CD14-positive monocyte (primary cell): ENCODE measurements at regions not wholly inside any gene's neighbourhood (a gene's known extent, or its start where the extent isn't known, plus 50 kb on each side); places are given as distances from the start of the nearest gene placed in this dataset.

ENCODE experiments used
- DNase-seq, 3 donors: peaks; one replicate each; pipeline ENCODE4 v3.0.0-alpha.2; 2011 to 2022
- H2AFZ ChIP-seq: 2 replicates; pipeline ENCODE4 v1.6.0; 2012; ENCODE audit warnings: mild to moderate bottlenecking, low read depth, low read length, inconsistent platforms; ENCODE audit not compliant: insufficient read depth, poor library complexity, severe bottlenecking
- H3K27ac ChIP-seq, 2 donors: 1 replicate in 1 of 2; 2 replicates in 1 of 2; pipeline ENCODE4 v1.5.1; 2012 to 2013; ENCODE audit warnings: low read length in 2 of 2, control low read depth in 1 of 2, inconsistent platforms in 1 of 2, low read depth in 1 of 2, mild to moderate bottlenecking in 1 of 2
- H3K27me3 ChIP-seq, 2 donors: one replicate each; pipeline versions ENCODE4 v1.6.0 to v1.6.1; 2011 to 2013; ENCODE audit warnings: low read length in 2 of 2; ENCODE audit not compliant: control insufficient read depth in 2 of 2, insufficient read depth in 2 of 2
- H3K36me3 ChIP-seq, 2 donors: replicated peaks in 1 of 2; 1 replicate in 1 of 2; 2 replicates in 1 of 2; pipeline versions ENCODE4 v1.5.1 to v1.6.1; 2012 to 2013; ENCODE audit warnings: low read length in 2 of 2, control low read depth in 1 of 2, inconsistent platforms in 1 of 2, mild to moderate bottlenecking in 1 of 2; ENCODE audit not compliant: insufficient read depth in 2 of 2, control insufficient read depth in 1 of 2
- H3K4me1 ChIP-seq, 2 donors: 1 replicate in 1 of 2; 2 replicates in 1 of 2; pipeline versions ENCODE4 v1.5.1 to v1.6.1; 2012 to 2013; ENCODE audit warnings: low read length in 2 of 2, control low read depth in 1 of 2, inconsistent platforms in 1 of 2, mild to moderate bottlenecking in 1 of 2, moderate library complexity in 1 of 2; ENCODE audit not compliant: insufficient read depth in 2 of 2, control insufficient read depth in 1 of 2
- H3K4me2 ChIP-seq: replicated peaks from 2 replicates; pipeline ENCODE3; 2012; ENCODE audit warnings: low read length, moderate library complexity, mild to moderate bottlenecking; ENCODE audit not compliant: poor library complexity, severe bottlenecking; ENCODE audit errors: extremely low read depth
- H3K4me3 ChIP-seq, 3 experiments: fragments of 200-600 bp in 1 of 3; sonication (generic) in 1 of 3; replicated peaks in 1 of 3; 1 replicate in 2 of 3; 2 replicates in 1 of 3; pipeline ENCODE4 v1.5.1; 2011 to 2013; ENCODE audit warnings: low read length in 3 of 3, mild to moderate bottlenecking in 3 of 3, control low read depth in 2 of 3, low read depth in 2 of 3, inconsistent platforms in 1 of 3, moderate library complexity in 1 of 3
- H3K79me2 ChIP-seq: 2 replicates; pipeline ENCODE4 v1.6.0; 2012; ENCODE audit warnings: mild to moderate bottlenecking, control low read depth, inconsistent platforms, low read length, moderate library complexity; ENCODE audit not compliant: insufficient read depth
- H3K9ac ChIP-seq: 2 replicates; pipeline ENCODE4 v1.6.0; 2017; ENCODE audit warnings: low read length, mild to moderate bottlenecking; ENCODE audit not compliant: insufficient read depth, poor library complexity, severe bottlenecking
- H3K9me3 ChIP-seq, 2 donors: replicated peaks in 1 of 2; 1 replicate in 1 of 2; 2 replicates in 1 of 2; pipeline versions ENCODE4 v1.5.1 to v1.6.1; 2012 to 2013; ENCODE audit warnings: low read length in 2 of 2, control low read depth in 1 of 2; ENCODE audit not compliant: control insufficient read depth in 1 of 2, insufficient read depth in 1 of 2
- H4K20me1 ChIP-seq: 2 replicates; pipeline ENCODE4 v1.6.0; 2012; ENCODE audit warnings: mild to moderate bottlenecking, low read length, control low read depth, moderate library complexity; ENCODE audit not compliant: insufficient read depth
- H3K27ac Mint-ChIP-seq, 7 donors: one replicate each; pipeline ENCODE4 v1.8.0; 2020; ENCODE audit warnings: mild to moderate bottlenecking in 7 of 7, mixed read lengths in 7 of 7, moderate library complexity in 6 of 7, inconsistent platforms in 2 of 7
- H3K27me3 Mint-ChIP-seq, 3 donors: one replicate each; pipeline ENCODE4 v1.8.0; 2021 to 2022; ENCODE audit warnings: low read depth in 3 of 3, mild to moderate bottlenecking in 3 of 3, mixed read lengths in 3 of 3, moderate library complexity in 3 of 3, inconsistent platforms in 1 of 3
- H3K36me3 Mint-ChIP-seq, 2 donors: one replicate each; pipeline ENCODE4 v1.8.0; 2020; ENCODE audit warnings: mixed read lengths in 2 of 2, inconsistent platforms in 1 of 2, mild to moderate bottlenecking in 1 of 2
- H3K4me1 Mint-ChIP-seq: one replicate; pipeline ENCODE4 v1.8.0; 2020; ENCODE audit warnings: mild to moderate bottlenecking, mixed read lengths
- H3K4me3 Mint-ChIP-seq, 2 donors: one replicate each; pipeline ENCODE4 v1.8.0; 2020; ENCODE audit warnings: mild to moderate bottlenecking in 2 of 2, mixed read lengths in 2 of 2, moderate library complexity in 1 of 2
- H3K9me3 Mint-ChIP-seq, 7 donors: one replicate each; pipeline ENCODE4 v1.8.0; 2020 to 2022; ENCODE audit warnings: mixed read lengths in 7 of 7, mild to moderate bottlenecking in 6 of 7, moderate library complexity in 6 of 7, inconsistent platforms in 2 of 7
- whole genome bisulfite sequencing: methylation state at CpG from one replicate; pipeline ENCODE4 v1.1.5; 2013; ENCODE audit warnings: missing lambda C conversion rate; ENCODE audit not compliant: insufficient coverage; 5-methylcytosine and 5-hydroxymethylcytosine counted together
- intact Hi-C, 2 donors: fragments of 100-400 bp; cut with micrococcal nuclease; formaldehyde crosslinking; loops; one replicate each; pipeline versions ENCODE4 v1.15.0 to v1.15.1; 2023
- TF ChIP-seq, protein P1 (sequence below): fragments of 200-600 bp; IDR thresholded peaks from one replicate; pipeline ENCODE4 v1.8.0; 2022; ENCODE audit warnings: antibody characterized with exemption, mild to moderate bottlenecking

- Mint-ChIP-seq H3K4me3 (no peak overlapping the region), H3K4me1 (peaks cover 5% of the 10 kb centered on the region)
These were observed 774.3 kb downstream of the TUSC7 start for GRCh38 chr3:117483839-117484238.

GRCh38 chr3:117485841-117486240, 776.3 kb downstream of the TUSC7 start:
- intact Hi-C loops, result no loop called here
- H3K4me2 ChIP-seq, result no peak overlapping the region
- no peaks in the 10 kb centered on the region for H3K36me3 ChIP-seq
- no peak overlapping the region for H3K27ac ChIP-seq
- Mint-ChIP-seq H3K4me3 (no peak overlapping the region), H3K27me3 (peaks cover 0 to 2% (median 0%) of the 10 kb centered on the region in 3 donors), H3K27ac (no peak overlapping the region), H3K4me1 (peaks cover 10% of the 10 kb centered on the region), H3K9me3 (peaks cover 7 to 12% (median 7%) of the 10 kb centered on the region in 7 donors), H3K36me3 (no peaks in the 10 kb centered on the region)
- no peak overlapping the region for H3K4me3 ChIP-seq
- DNase-seq, result no peak
- H3K79me2 ChIP-seq, result no peaks in the 10 kb centered on the region
- TF ChIP-seq, protein P1, sequence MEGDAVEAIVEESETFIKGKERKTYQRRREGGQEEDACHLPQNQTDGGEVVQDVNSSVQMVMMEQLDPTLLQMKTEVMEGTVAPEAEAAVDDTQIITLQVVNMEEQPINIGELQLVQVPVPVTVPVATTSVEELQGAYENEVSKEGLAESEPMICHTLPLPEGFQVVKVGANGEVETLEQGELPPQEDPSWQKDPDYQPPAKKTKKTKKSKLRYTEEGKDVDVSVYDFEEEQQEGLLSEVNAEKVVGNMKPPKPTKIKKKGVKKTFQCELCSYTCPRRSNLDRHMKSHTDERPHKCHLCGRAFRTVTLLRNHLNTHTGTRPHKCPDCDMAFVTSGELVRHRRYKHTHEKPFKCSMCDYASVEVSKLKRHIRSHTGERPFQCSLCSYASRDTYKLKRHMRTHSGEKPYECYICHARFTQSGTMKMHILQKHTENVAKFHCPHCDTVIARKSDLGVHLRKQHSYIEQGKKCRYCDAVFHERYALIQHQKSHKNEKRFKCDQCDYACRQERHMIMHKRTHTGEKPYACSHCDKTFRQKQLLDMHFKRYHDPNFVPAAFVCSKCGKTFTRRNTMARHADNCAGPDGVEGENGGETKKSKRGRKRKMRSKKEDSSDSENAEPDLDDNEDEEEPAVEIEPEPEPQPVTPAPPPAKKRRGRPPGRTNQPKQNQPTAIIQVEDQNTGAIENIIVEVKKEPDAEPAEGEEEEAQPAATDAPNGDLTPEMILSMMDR, result no peak
- no peaks in the 10 kb centered on the region for H3K27me3 ChIP-seq
- no peaks in the 10 kb centered on the region for H3K4me1 ChIP-seq
- H4K20me1 ChIP-seq, result no peaks in the 10 kb centered on the region
- H3K9ac ChIP-seq, result no peak overlapping the region
- H2AFZ ChIP-seq, result no peak overlapping the region
- peaks cover 5 to 8% of the 10 kb centered on the region in 2 donors for H3K9me3 ChIP-seq

More at GRCh38 chr3:117483839-117484238, 774.3 kb downstream of the TUSC7 start:
- Histone ChIP-seq H3K4me1 (no peaks in the 10 kb centered on the region), H3K9ac (no peak overlapping the region), H2AFZ (no peak overlapping the region), H3K27me3 (no peaks in the 10 kb centered on the region), H3K9me3 (peaks cover 5 to 8% of the 10 kb centered on the region in 2 donors), H3K36me3 (no peaks in the 10 kb centered on the region), H3K4me3 (no peak overlapping the region), H3K4me2 (no peak overlapping the region), H4K20me1 (no peaks in the 10 kb centered on the region), H3K79me2 (no peaks in the 10 kb centered on the region), H3K27ac (no peak overlapping the region)
- TF ChIP-seq, protein P1, result no peak
- Mint-ChIP-seq H3K9me3 (peaks cover 7 to 12% (median 7%) of the 10 kb centered on the region in 7 donors), H3K36me3 (no peaks in the 10 kb centered on the region), H3K27ac (peak overlapping the region in 1 of 7 donors; percentile 3), H3K27me3 (peaks cover 0 to 2% (median 0%) of the 10 kb centered on the region in 3 donors)
- intact Hi-C loops, result no loop called here
- WGBS, result 94% methylated on average over 2 of the region's 4 CpGs
- no peak for DNase-seq
